GM21737 (cell line): ENCODE measurements at regions not wholly inside any gene's neighbourhood (a gene's known extent, or its start where the extent isn't known, plus 50 kb on each side); places are given as distances from the start of the nearest gene placed in this dataset.
"Not testable (repeated sequence)": the region's sequence is repeated elsewhere in the genome, so short reads cannot be mapped to it uniquely, and the experiment has no call there.

ENCODE experiments used
- ATAC-seq: cut with Tn5 transposase; IDR thresholded peaks from one replicate; pipeline ENCODE4 v1.9.1; 2021; ENCODE audit warnings: mild to moderate bottlenecking, moderate library complexity; ENCODE audit not compliant: unreplicated experiment

- ATAC-seq, result no peak
Observed at GRCh38 chr2:4900861-4901770, 791.1 kb upstream of the SOX11 start.

GRCh38 chr2:4903656-4904348 is 788.4 kb upstream of the SOX11 start:
- no peak for ATAC-seq

- ATAC-seq, result no peak
Observed at GRCh38 chr2:4908461-4908860, 783.7 kb upstream of the SOX11 start.

GRCh38 chr2:4909346-4910009 is 782.7 kb upstream of the SOX11 start:
- no peak for ATAC-seq

GRCh38 chr2:4914036-4914435 is 778.1 kb upstream of the SOX11 start:
- ATAC-seq, result no peak

- no peak for ATAC-seq
Observed at GRCh38 chr2:4914551-4914950, 777.6 kb upstream of the SOX11 start.

GRCh38 chr2:4915357-4915756 is 776.8 kb upstream of the SOX11 start:
- ATAC-seq, result no peak

- no peak for ATAC-seq
Observed at GRCh38 chr2:4916094-4916493, 776.1 kb upstream of the SOX11 start.

- ATAC-seq, result no peak
Observed at GRCh38 chr2:4930704-4931103, 761.5 kb upstream of the SOX11 start.

GRCh38 chr2:4931721-4932365 is 760.3 kb upstream of the SOX11 start:
- ATAC-seq, result no peak

GRCh38 chr2:4935291-4935690 is 756.9 kb upstream of the SOX11 start:
- ATAC-seq, result not testable (repeated sequence)

GRCh38 chr2:4937550-4937949 is 754.6 kb upstream of the SOX11 start:
- no peak for ATAC-seq

GRCh38 chr2:4938206-4938605 is 754.0 kb upstream of the SOX11 start:
- no peak for ATAC-seq

GRCh38 chr2:4942441-4942840 is 749.7 kb upstream of the SOX11 start:
- ATAC-seq, result no peak

- ATAC-seq, result no peak
Observed at GRCh38 chr2:4947911-4948310, 744.3 kb upstream of the SOX11 start.

GRCh38 chr2:4951368-4951767 is 740.8 kb upstream of the SOX11 start:
- ATAC-seq, result no peak

GRCh38 chr2:4959219-4959618 is 733.0 kb upstream of the SOX11 start:
- ATAC-seq, result no peak

GRCh38 chr2:4962419-4962818 is 729.8 kb upstream of the SOX11 start:
- ATAC-seq, result no peak

- no peak for ATAC-seq
Observed at GRCh38 chr2:4963106-4963505, 729.1 kb upstream of the SOX11 start.

GRCh38 chr2:4964001-4964540 is 728.1 kb upstream of the SOX11 start:
- ATAC-seq, result no peak

- ATAC-seq, result no peak
Observed at GRCh38 chr2:4964579-4964978, 727.6 kb upstream of the SOX11 start.
